ENCODE measurements at regions not wholly inside any gene's neighbourhood (a gene's known extent, or its start where the extent isn't known, plus 50 kb on each side); places are given as distances from the start of the nearest gene placed in this dataset.

DNA sequence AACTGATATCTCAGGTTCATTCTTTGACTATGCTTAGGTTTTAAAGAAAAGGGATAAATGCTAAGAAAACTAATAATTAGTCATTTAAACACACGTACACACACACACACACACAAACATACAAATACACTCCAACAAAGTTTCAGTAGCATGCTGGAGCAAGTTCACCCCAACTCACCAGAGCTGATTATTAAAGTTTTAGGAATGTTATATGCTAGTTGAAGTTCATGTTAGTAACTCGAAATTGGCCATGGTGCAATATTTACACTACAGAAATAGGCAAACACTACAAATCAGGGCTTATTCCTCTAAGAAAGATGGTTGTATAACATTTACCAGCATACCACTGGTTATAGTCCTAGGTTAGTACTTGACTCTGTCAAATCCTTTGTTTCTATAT is 384.0 kb upstream of the DIPK2B start:
- Mint-ChIP-seq H3K9me3 (peaks cover 60 to 64% of the 10 kb centered on the region in 2 experiments), H3K36me3 (ENCODE audit: insufficient read depth in 1 of 3, low read depth in 3 of 3) (peaks cover 0 to 14% (median 5%) of the 10 kb centered on the region in 3 experiments; a peak in 4 of 7 replicates), H3K27me3 (ENCODE audit: low read depth) (no peaks in the 10 kb centered on the region), H3K27ac (no peak overlapping the region), H3K4me1 (no peaks in the 10 kb centered on the region), H3K4me3 (no peak overlapping the region)
- no peaks in the 10 kb centered on the region for H3K79me1 ChIP-seq (ENCODE audit: insufficient read depth, low read depth, low read length, poor library complexity, severe bottlenecking)
- H2AK5ac ChIP-seq (ENCODE audit: insufficient read length, low read length): no peak overlapping the region
- H3K4me1 ChIP-seq (ENCODE audit: insufficient read depth, low read length): no peaks in the 10 kb centered on the region
- no peak overlapping the region for H3T11ph ChIP-seq (ENCODE audit: low read length)
- H4K20me1 ChIP-seq (ENCODE audit: control insufficient read depth, insufficient read depth, insufficient read length): no peaks in the 10 kb centered on the region
- no peaks in the 10 kb centered on the region for H3K79me2 ChIP-seq (ENCODE audit: insufficient read depth, low read length)
- H3K27me3 ChIP-seq (ENCODE audit: insufficient read depth, low read length): no peaks in the 10 kb centered on the region
- H2BK120ac ChIP-seq (ENCODE audit: low read depth, low read length, poor library complexity, severe bottlenecking): no peak overlapping the region
- WGBS (ENCODE audit: extremely low coverage, insufficient read length, low lambda C conversion rate): no CpG with 5 or more reads among the region's 2 CpGs
- no peak overlapping the region for H3K4me2 ChIP-seq (ENCODE audit: insufficient read depth, insufficient read length, low read length)
- H3K9ac ChIP-seq (ENCODE audit: extremely low read depth, insufficient read length, low read length): no peak overlapping the region
- no peak overlapping the region for H3K18ac ChIP-seq (ENCODE audit: insufficient read length, low read depth, low read length)
- no peak overlapping the region for H3K23ac ChIP-seq (ENCODE audit: insufficient read length, low read depth, low read length)
- no peak overlapping the region for H2BK15ac ChIP-seq (ENCODE audit: low read depth, low read length)
- no peak overlapping the region for H2BK20ac ChIP-seq (ENCODE audit: low read depth, low read length, poor library complexity, severe bottlenecking)
- no peak overlapping the region for H3K4ac ChIP-seq (ENCODE audit: low read depth, low read length)
- H3K56ac ChIP-seq (ENCODE audit: insufficient read length, low read depth, low read length): no peak overlapping the region
- H3K9me3 ChIP-seq (ENCODE audit: control insufficient read depth, low read depth, low read length): peaks cover 7% of the 10 kb centered on the region
- no peak overlapping the region for H3K14ac ChIP-seq (ENCODE audit: insufficient read depth, low read length)
- H2BK5ac ChIP-seq (ENCODE audit: insufficient read length, low read length): no peak overlapping the region
- H4K91ac ChIP-seq (ENCODE audit: insufficient read length, low read depth, low read length): no peak overlapping the region
- no peak overlapping the region for H4K5ac ChIP-seq (ENCODE audit: insufficient read length, low read depth, low read length)
- H3K23me2 ChIP-seq (ENCODE audit: insufficient read length, low read depth, low read length, poor library complexity, severe bottlenecking): no peaks in the 10 kb centered on the region
- H4K8ac ChIP-seq (replicated peaks; ENCODE audit: insufficient read length, low read depth, low read length): no peak overlapping the region
- H2AFZ ChIP-seq (ENCODE audit: low read length): no peak overlapping the region
- H2BK12ac ChIP-seq (ENCODE audit: insufficient read length, low read depth, low read length): no peak overlapping the region
- H3K27ac ChIP-seq (ENCODE audit: insufficient read length, low read depth, low read length): no peak overlapping the region
- DNase-seq: no peak
- TF ChIP-seq CTCF (conservative IDR thresholded peaks at IDR 0.05): no peak
